NCI-H526 (cell line): ENCODE measurements at regions not wholly inside any gene's neighbourhood (a gene's known extent, or its start where the extent isn't known, plus 50 kb on each side); places are given as distances from the start of the nearest gene placed in this dataset.

Experiments used
- DNase-seq, 2 experiments: peaks; one replicate each; lab custom pipeline; 2025; lab: John Stamatoyannopoulos, UW

DNA sequence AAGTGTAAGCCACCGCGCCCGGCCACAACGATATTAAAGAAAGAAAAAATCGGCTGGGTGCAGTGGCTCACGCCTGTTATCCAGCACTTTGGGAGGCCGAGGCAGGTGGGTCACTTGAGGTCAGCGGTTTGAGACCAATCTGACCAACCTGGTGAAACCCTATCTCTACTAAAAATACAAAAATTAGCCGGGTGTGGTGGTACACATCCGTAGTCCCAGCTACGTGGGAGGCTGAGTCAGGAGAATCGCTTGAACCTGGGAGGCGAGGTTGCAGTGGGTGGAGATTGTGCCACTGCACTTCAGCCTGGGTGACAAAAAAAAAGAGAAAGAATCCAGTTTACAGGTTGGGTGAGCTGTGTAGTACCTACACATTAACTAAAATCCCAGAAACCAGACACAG lies 99.9 kb upstream of the CACNA1A start:
- no peak for DNase-seq

DNA sequence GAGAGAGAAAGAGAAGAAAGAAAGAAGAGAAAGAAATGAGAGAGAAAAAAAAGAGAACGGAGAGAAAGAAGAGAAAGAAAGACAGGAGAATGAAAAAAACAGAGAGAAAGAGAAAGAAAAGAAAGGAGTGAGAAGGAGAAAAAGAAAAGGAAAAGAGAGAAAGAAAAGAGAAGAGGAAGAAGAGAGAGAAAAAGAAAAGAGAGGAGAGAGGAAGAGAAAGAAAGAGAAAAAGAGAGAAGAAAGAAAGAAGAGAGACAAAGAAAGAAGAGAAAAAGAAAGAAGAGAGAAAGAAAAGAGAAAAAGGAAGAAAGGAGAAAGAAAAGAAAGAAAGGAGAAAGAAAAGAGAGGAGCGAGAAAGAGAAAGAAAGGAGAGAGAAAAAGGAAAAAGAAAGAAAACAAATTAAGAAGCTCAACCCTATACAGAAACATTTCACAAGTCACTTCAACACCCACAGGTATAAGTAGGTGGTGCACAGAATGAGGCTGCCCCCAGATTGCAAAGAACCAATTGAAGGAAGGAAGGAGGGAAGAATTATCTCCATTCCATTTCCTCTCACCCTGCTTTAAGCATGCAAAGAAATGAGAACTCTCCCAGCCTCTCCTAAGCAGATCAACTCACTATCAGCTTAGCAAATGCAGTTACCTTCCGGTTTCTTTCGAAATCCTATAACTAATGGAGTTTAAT lies 98.8 kb upstream of the CACNA1A start:
- DNase-seq, result no peak

DNA sequence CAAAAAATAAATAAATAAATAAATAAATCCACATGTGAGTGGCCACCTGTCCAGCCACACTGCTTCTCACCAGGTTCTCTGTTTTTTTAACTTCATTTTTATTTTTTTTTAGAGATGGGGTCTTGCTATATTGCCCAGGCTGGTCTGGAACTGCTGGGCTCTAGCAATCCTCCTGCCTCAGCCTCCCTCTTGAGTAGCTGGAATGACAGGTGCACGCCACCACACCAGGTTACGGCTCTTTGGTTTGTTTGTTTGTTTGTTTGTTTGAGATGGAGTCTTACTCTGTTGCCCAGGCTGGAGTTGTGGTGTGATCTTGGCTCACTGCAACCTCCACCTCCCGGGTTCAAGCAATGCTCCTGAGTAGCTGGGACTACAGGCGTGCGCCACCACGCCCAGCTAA lies 94.5 kb upstream of the CACNA1A start:
- no peak for DNase-seq

DNA sequence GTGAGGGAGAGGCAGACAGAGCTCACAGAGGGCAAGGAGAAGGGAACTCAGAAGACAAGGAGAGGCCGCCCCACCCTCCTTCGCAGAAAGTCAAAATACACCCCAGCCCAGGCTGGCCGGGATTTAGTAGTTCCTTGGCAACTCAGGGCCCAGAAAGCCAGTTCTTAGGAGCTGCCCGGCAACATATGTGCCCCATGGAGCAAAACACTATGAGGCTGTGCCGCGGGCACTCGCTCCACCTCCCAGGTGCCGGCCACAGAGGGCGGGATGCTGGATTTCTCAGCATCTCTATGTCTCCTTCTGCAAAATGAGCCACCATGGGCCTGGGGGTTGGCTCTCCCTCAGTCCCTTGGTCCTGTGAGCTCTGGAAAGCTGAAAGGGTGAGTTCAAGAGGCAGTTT lies 93.8 kb upstream of the CACNA1A start:
- no peak for DNase-seq

DNA sequence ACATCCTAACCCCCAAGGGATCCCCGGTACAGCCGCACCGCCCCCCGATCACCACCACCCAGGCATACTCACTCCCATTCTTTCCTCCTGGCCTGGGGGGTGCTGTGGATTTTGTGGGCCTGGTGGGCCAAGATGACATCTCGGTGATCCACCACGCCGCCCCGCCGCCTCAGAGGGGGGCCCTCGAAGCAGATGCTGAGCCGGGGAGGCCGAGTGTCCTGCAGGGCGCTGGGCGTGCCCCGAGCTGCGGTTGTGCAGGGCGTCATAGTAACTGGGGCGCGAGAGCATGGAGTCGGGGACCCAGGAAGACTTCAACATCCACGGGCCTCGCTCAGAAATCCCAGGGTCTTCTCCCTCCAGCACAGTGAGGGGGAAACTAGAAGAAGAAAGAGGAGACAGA lies 93.4 kb upstream of the CACNA1A start:
- no peak for DNase-seq

DNA sequence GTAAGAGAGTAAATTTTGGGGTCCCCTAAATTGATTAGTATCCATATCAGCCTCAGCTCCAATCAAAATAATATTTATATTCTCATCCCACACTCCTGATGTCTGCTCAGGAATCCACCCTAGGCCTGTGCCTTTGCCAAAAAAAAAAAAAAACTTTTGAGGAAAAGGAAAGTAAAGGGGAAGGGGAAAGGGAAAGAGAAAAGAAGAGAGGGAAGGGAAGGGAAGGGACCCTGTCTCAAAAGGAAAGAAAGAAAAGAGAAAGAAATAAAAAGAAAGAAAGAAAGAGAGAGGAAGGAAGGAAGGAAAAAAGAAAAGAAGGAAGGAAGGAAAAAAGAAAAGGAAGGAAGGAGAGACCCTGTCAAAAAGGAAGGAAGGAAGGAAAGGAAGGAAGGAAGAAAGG lies 91.8 kb upstream of the CACNA1A start:
- no peak for DNase-seq

DNA sequence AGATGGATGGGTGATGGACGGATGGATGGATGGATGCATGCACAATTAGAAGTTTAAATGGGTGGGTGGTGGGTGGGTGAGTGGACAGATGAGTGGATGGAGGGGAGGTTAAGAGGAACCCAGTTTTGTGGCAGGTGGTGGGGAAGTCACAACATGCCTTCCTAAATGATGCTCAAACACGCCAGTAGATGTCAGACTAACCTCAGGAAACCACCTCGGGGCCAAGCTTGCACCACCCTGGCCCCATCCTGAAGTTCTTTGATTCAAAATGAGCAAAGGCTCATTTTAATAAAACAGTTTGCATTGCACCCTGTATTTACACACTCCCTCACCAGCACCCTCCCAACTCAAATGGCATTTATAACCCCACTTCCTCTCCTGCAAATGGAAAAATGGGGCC lies 91.4 kb upstream of the CACNA1A start:
- peak in 1 of 2 experiments; percentile 74 for DNase-seq

DNA sequence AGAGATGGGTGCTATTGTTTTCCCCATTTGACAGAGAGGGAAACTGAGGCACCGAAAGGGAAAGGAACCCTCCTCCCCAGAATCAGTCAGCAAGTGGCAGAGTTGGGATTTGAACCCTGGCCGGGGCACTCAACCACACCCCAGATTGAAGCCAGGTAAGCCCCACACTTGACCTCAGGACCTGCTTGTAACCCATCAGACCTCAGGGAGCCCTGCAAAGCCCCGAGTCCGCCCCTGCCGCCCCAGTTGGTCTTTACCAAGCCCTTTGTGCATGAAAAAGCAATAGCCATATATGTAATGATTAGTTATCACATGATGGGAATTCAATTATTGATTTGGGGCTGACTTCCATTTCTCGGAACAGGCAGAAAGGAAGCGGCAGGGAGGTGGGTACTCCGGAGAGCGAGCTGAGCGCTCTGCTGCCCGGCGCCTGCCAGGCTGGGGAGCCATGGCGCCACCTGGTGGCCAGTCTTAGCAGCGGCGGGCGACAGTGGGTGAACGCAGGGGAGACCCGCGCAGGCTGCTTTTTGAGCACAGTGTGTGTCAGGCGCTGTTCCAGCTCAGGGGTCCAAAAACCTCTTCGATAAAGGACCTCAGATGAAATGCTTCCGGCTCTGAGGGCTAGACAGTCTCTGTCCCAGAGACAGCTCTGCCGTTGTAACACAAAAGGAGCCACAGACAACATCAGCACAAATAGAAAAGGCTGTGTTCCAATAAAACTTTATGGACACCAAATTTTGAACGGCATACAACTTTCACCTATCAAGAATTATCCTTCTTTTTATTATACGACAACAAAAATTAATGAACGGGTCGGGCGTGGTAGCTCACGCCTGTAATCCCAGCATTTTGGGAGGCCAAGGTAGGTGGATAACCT lies 82.9 kb upstream of the CACNA1A start:
- DNase-seq, result peak in 1 of 2 experiments; percentile 62

DNA sequence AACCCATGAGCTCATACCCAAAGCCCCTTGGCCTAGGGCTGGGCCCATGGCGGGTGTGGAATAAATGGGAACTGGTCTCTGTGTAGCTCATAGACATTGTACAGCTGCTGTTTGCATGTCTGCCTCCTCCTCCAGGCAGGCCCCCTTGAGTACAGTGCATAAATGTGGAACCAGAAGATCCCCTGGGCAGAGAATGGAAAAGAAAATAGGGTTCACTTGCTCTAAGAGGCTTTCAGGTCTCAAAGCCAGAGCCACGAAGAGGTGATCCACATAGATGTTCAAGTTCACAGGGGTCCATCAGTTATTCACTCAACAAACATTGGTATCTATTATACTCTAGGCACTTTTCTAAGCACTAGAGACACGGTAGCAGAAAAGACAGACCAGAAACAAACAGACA lies 79.2 kb upstream of the CACNA1A start:
- no peak for DNase-seq

DNA sequence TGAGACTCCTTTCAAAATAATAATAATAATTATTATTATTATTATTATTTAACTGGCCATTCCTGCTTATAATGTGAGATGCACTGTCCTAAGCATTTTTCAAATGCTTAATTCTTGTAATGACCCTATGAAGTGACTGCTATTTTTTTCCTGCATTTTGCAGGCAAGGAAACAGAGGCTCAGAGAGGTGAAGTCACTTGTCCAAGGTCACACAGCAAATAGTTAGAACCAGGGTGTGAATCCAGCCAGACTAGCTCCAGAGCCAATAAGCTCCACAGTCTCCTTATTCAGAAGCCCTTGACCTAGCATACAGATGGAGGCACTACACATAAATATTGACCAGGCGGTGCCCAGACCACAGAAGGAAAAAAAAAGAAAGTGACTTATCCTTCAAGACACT lies 77.5 kb upstream of the CACNA1A start:
- DNase-seq, result no peak

DNA sequence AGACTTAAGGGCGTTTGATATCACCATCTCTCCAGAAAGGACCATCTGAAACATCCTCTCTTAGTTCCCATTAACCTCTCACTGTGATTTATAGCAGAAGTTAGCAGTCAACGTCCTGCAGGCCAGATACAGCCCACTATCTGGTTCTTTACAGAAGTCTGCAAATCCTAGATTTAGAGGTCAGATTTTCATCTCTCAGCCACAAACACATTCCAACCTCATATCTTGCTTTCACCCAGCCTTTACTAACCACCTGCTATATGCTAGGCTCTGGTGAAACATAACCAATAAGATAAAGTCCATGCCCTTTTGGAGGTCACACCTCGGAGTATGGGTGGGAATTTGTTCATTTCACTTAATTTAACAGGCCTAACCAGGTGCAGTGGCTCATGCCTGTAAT lies 76.8 kb upstream of the CACNA1A start:
- DNase-seq, result no peak

DNA sequence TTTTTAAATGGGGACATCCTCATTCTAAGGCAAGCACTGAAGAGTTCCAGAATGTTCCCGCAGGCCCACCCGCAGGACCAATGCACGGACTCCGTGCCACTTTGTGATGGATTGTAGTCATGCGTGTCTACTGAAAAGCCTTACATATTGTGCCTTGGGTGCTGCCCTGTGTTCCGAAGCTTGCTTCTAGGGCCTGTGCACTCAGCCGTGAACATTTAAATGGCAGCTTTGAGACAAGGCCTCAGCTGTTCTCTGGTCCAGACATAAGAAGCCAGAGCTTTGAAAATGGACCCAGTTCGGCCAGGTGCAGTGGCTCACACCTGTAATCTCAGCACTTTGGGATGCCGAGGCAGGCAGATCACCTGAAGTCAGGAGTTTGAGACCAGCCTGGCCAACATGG lies 75.3 kb upstream of the CACNA1A start:
- DNase-seq, result peak in 1 of 2 experiments; percentile 39

DNA sequence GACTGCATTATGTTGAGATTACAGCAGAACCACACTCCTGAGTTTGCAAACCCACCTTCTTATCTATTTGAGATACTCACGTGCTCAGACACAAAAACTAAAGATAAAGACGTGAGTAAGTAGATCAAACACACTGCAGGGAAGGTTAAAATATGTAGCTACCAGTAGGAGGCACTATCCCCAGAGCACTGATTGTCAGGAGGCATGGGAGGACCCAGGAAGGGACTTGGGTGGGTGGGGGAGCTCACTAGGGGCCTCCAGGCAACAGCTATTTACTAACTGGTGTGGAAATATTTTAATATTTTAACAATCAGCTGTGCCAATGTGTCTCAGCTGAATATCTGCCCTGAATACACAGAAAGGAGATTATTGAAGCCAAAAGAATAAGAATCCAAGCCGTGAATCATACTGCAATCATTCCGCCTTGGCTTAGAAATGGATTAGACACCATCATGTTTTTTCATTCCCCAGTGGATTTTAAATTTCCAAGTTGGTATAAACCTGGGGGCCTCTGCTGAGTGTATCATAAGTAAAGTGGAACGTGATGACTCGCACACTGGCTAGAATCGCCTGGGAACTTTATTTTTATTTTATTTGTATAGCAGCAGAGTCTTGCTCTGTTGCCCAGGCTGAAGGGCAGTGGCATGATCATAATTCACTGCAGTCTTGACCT lies 73.2 kb upstream of the CACNA1A start:
- DNase-seq, result no peak

DNA sequence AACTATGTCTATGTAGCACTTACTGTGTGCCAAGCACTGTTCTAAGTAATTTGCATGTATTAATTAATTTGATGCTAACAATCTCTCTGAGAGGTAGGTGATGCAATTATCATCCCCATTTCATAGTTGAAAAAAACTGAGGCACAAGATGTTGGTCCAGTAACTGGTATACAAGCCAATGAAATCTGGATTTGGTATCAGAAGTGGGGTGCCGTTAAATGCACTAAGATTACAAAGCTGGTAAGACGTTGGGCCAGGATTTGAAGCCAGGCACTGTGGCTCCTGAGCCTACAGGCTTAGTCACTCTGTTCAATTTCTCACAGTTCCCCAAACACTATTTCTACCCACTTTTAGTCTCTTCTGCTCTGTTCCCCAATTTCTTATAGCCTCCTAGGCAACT lies 70.4 kb upstream of the CACNA1A start:
- DNase-seq, result no peak

DNA sequence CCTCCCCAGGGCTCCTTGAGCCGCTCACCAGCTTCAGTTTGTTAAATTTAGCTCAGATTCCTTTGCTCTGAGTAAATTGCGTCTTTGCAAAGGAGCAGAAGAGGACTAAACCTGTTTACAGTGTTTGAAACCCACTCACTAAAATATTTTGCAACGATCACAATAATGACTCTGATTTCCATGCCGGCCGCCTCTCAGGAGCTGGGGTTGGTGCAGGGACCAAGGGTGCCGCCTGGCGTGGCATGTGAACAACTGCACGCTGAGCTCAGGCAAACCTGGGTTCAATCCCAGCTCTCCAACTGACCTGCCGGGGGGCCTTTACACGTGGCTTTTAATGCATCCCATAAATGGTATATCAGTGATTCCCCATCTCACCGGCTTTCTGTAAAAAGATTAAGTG lies 68.7 kb upstream of the CACNA1A start:
- peak in 1 of 2 experiments; percentile 36 for DNase-seq

DNA sequence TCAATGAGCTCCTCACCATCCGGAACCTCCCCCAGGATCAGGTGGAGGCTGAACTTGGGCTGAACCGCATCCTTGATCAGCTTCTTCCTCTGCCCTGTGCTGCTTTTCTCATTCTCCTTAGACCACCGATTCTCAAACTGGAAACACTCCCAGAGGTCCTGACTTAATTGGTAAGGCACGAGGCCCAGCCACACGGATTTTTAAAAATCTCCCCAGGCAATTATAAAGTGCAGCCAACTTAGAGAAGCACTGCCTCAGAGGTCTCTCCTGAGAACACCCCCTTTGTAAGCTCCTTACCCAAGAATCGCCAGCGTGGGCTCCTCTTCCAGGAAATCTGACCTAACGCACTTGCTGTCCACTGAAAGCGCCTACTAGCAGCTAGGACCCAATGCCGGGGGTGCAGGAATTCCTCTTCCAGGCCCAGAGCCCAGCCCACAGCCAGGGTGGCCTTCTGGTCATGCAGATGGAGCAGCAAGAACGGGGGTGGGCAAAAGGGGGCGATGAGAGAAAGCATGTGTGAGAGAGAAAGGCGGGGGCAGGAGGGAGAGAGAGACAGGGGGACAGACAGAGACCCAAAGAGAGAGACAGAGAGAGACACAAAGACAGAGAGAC lies 66.9 kb upstream of the CACNA1A start:
- DNase-seq, result no peak

DNA sequence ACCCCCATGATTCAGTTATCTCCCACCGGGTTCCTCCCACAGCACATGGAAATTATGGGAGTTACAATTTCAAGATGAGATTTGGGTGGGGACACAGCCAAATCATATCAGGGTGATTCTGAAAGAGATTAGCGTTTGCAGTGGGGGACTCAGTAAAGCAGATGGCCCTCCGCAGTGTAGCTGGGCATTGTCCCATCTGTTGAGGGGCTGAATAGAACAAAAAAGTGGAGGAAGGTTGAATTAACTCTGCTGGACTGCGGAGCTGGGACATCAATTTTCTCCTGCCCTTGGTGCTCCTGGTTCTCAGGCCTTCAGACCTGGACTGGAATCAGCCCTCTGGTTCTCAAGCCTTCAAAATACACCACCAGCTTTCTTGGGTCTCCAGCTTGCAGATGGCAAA lies 55.2 kb upstream of the CACNA1A start:
- DNase-seq, result no peak

DNA sequence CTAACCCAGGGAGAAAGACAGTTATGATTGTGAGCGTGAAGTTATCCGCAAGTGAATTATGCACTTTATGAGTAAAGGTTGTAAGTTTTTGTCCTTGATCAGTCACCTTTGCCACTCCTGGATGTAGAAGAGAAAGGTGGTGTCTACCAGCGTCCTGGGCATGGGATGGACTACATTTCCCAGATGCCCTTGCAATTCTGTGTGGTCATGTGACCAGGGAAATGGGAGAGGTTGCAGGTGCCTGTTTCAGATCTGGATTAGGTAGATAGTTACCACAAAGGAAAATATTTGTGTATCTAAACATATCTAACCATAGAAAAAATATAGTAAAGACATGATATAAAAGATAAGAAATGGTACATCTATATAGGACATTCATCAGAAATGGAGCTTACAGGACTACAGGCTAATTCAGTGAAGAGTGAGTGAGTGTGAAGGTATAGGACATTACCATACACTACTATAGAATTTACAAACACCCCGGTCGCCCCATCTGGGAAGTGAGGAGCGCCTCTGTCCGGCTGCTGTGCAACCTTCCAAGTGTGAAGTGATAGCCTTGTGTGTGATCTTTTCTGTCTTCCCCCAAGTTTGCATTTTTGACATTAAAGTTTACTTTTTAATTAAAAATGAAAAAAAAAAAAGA lies 51.6 kb upstream of the CACNA1A start:
- peak in 1 of 2 experiments; percentile 20 for DNase-seq

DNA sequence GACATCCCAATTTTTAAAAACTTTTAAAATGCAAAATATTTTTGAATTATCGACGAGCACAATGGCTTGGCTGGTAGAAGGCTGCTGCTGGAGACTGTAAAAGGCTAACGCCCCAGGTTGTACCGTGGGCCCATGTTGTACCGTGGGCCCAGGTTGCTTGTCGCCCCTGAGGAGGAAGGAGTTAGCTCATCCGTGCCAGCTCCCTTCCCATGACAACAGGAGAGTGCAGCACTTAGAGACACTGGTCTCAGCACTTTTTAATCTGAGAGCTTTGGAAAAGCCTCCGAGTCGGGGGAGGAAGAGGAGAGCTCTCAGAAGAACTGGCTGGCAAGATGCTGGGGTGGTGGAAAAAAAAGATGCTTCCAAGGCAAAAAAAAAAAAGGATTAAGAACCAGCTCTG lies 50.3 kb upstream of the CACNA1A start:
- no peak for DNase-seq
